ENCODE measurements at regions not wholly inside any gene's neighbourhood (a gene's known extent, or its start where the extent isn't known, plus 50 kb on each side); places are given as distances from the start of the nearest gene placed in this dataset.

GRCh38 chr14:105887692-105888091, 361.3 kb downstream of the TMEM121 start:
- H3K27ac ChIP-seq, result no peak overlapping the region
- TF ChIP-seq ZFX (IDR thresholded peaks at IDR 0.05; ENCODE audit: borderline replicate concordance) (no peak), CTCF (IDR thresholded peaks at IDR 0.05) (no peak)

GRCh38 chr14:105888151-105888550, 361.8 kb downstream of the TMEM121 start:
- no peak overlapping the region for H3K27ac ChIP-seq
- TF ChIP-seq ZFX (IDR thresholded peaks at IDR 0.05; ENCODE audit: borderline replicate concordance) (no peak), CTCF (IDR thresholded peaks at IDR 0.05) (no peak)

- H3K27ac ChIP-seq, result no peak overlapping the region
- TF ChIP-seq ZFX (IDR thresholded peaks at IDR 0.05; ENCODE audit: borderline replicate concordance), result no peak
- no peak for TF ChIP-seq CTCF (IDR thresholded peaks at IDR 0.05)
These were observed 362.6 kb downstream of the TMEM121 start for GRCh38 chr14:105888784-105889665.

- TF ChIP-seq CTCF (IDR thresholded peaks at IDR 0.05), result no peak
- no peak for TF ChIP-seq ZFX (IDR thresholded peaks at IDR 0.05; ENCODE audit: borderline replicate concordance)
- H3K27ac ChIP-seq, result no peak overlapping the region
These were observed 363.5 kb downstream of the TMEM121 start for GRCh38 chr14:105889666-105890473.

GRCh38 chr14:105890474-105891220, 364.3 kb downstream of the TMEM121 start:
- H3K27ac ChIP-seq, result no peak overlapping the region
- TF ChIP-seq ZFX (IDR thresholded peaks at IDR 0.05; ENCODE audit: borderline replicate concordance) (no peak), CTCF (IDR thresholded peaks at IDR 0.05) (no peak)

- H3K27ac ChIP-seq, result no peak overlapping the region
- no peak for TF ChIP-seq ZFX (IDR thresholded peaks at IDR 0.05; ENCODE audit: borderline replicate concordance)
- no peak for TF ChIP-seq CTCF (IDR thresholded peaks at IDR 0.05)
These were observed 364.8 kb downstream of the TMEM121 start for GRCh38 chr14:105891221-105891602.

All from 22Rv1 (cell line).